ENCODE measurements at regions not wholly inside any gene's neighbourhood (a gene's known extent, or its start where the extent isn't known, plus 50 kb on each side); places are given as distances from the start of the nearest gene placed in this dataset.

GRCh38 chr3:102053375-102053989 is 204.2 kb downstream of the NFKBIZ start (continued):
- TF ChIP-seq ZNF142 (CRISPR knock-in tag; IDR thresholded peaks at IDR 0.05) (no peak), PBX2 (CRISPR knock-in tag; IDR thresholded peaks at IDR 0.05) (no peak), ZNF34 (CRISPR knock-in tag; IDR thresholded peaks at IDR 0.05; ENCODE audit: borderline replicate concordance) (no peak), ZNF276 (CRISPR knock-in tag; IDR thresholded peaks at IDR 0.05; ENCODE audit: low read depth) (no peak)
